HEK293T (cell line): ENCODE measurements at regions not wholly inside any gene's neighbourhood (a gene's known extent, or its start where the extent isn't known, plus 50 kb on each side); places are given as distances from the start of the nearest gene placed in this dataset.

ENCODE experiments used
- ARNT ChIP-seq: fragments of 450-650 bp; IDR thresholded peaks from 2 replicates; pipeline ENCODE4 v1.6.1; 2017; ENCODE audit warnings: mild to moderate bottlenecking
- BHLHE40 ChIP-seq: fragments of 450-650 bp; IDR thresholded peaks from 2 replicates; pipeline ENCODE4 v1.6.1; 2016; ENCODE audit warnings: mild to moderate bottlenecking, moderate library complexity, borderline replicate concordance
- ELF4 ChIP-seq: fragments of 450-650 bp; IDR thresholded peaks from 2 replicates; pipeline ENCODE4 v1.6.1; 2017; ENCODE audit warnings: antibody characterized with exemption
- FOXK2 ChIP-seq: fragments of 450-650 bp; IDR thresholded peaks from 2 replicates; pipeline ENCODE4 v1.6.1; 2016; ENCODE audit warnings: mild to moderate bottlenecking
- FOXM1 ChIP-seq: fragments of 450-650 bp; IDR thresholded peaks from 2 replicates; pipeline ENCODE4 v1.6.1; 2017; ENCODE audit warnings: mild to moderate bottlenecking, borderline replicate concordance
- L3MBTL2 ChIP-seq: fragments of 450-650 bp; conservative IDR thresholded peaks from 2 replicates; pipeline ENCODE4 v1.6.1; 2016; ENCODE audit warnings: mild to moderate bottlenecking
- LEF1 ChIP-seq: fragments of 450-650 bp; IDR thresholded peaks from 2 replicates; pipeline ENCODE4 v1.6.1; 2017; ENCODE audit warnings: mild to moderate bottlenecking, borderline replicate concordance
- SP1 ChIP-seq: fragments of 450-650 bp; IDR thresholded peaks from 2 replicates; pipeline ENCODE4 v1.6.1; 2017
- SUZ12 ChIP-seq: fragments of 450-650 bp; IDR thresholded peaks from 2 replicates; pipeline ENCODE4 v1.6.1; 2016; ENCODE audit warnings: mild to moderate bottlenecking
- TARDBP ChIP-seq: fragments of 450-650 bp; IDR thresholded peaks from 2 replicates; pipeline ENCODE4 v1.6.1; 2016
- ZNF384 ChIP-seq: fragments of 450-650 bp; IDR thresholded peaks from 2 replicates; pipeline ENCODE4 v1.6.1; 2016
- TF ChIP-seq, protein P1 (sequence below): fragments of 450-650 bp; IDR thresholded peaks from 2 replicates; pipeline ENCODE4 v1.6.1; 2016

DNA sequence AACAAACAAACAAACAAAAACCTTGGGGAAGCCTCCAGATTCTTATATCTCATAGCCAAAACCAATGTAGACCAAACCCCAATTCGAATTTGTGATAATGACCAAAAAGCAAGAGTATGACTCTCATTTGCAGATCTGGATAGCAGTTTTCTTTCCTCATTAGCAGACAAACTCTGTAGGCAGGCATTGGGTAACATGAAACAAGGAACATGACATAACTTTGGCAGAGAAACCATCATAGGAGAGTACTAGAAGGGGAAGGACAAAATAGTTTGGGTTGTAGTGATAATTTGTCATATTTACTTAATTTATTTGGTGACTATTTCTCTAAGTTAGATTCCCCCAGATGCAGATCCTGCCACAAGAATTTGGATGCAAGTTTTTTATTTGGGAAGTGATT lies 187.8 kb downstream of the MID1IP1 start:
- TF ChIP-seq SUZ12 (no peak), FOXM1 (no peak), ARNT (no peak), SP1 (no peak), ZNF384 (no peak), TARDBP (no peak), FOXK2 (no peak), ELF4 (no peak), L3MBTL2 (no peak), LEF1 (no peak), BHLHE40 (no peak)
- TF ChIP-seq, protein P1, sequence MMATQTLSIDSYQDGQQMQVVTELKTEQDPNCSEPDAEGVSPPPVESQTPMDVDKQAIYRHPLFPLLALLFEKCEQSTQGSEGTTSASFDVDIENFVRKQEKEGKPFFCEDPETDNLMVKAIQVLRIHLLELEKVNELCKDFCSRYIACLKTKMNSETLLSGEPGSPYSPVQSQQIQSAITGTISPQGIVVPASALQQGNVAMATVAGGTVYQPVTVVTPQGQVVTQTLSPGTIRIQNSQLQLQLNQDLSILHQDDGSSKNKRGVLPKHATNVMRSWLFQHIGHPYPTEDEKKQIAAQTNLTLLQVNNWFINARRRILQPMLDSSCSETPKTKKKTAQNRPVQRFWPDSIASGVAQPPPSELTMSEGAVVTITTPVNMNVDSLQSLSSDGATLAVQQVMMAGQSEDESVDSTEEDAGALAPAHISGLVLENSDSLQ, result no peak
